B cell (primary cell): ENCODE measurements at regions not wholly inside any gene's neighbourhood (a gene's known extent, or its start where the extent isn't known, plus 50 kb on each side); places are given as distances from the start of the nearest gene placed in this dataset.
"Not testable (repeated sequence)": the region's sequence is repeated elsewhere in the genome, so short reads cannot be mapped to it uniquely, and the experiment has no call there.

Experiments used
- ATAC-seq: fragments of 200-7000 bp; cut with Tn5 transposase; one replicate; pipeline ENCODE4 v1.10.0; 2021; ENCODE audit warnings: low read depth, mild to moderate bottlenecking, moderate number of reproducible peaks, moderate library complexity
- CTCF ChIA-PET: fragments of 350-600 bp; sonication (Branson Sonifier 250); formaldehyde crosslinking; loops from one replicate; lab custom pipeline; 2021; ENCODE audit warnings: antibody characterized with exemption, inconsistent platforms; lab: Charles Lee
- POLR2A ChIA-PET: fragments of 350-600 bp; sonication (Branson Sonifier 250); formaldehyde crosslinking; loops from one replicate; lab custom pipeline; 2021; ENCODE audit warnings: antibody characterized with exemption; lab: Charles Lee
- DNase-seq: peaks from one replicate; pipeline ENCODE4 v3.0.0; 2013
- H2AFZ ChIP-seq: 2 replicates; pipeline ENCODE4 v1.6.1; 2012; ENCODE audit warnings: mild to moderate bottlenecking, low read depth, low read length; ENCODE audit not compliant: insufficient read depth, poor library complexity, severe bottlenecking
- H3K27ac ChIP-seq, 2 donors: 1 replicate in 1 of 2; 2 replicates in 1 of 2; pipeline ENCODE4 v1.5.1; 2012 to 2013; ENCODE audit warnings: low read length in 2 of 2, mild to moderate bottlenecking in 2 of 2, moderate library complexity in 1 of 2
- H3K27me3 ChIP-seq, 4 experiments: fragments of 200-600 bp in 1 of 4; sonication (generic) in 1 of 4; replicated peaks in 1 of 4; 1 replicate in 2 of 4; 2 replicates in 2 of 4; pipeline versions ENCODE4 v1.6.1 to v1.7.0; 2013 to 2016; ENCODE audit warnings: low read length in 3 of 4, mild to moderate bottlenecking in 2 of 4, mixed read lengths in 1 of 4, moderate library complexity in 1 of 4; ENCODE audit not compliant: insufficient read depth in 4 of 4, control insufficient read depth in 3 of 4; ENCODE audit errors: control extremely low read depth in 1 of 4
- H3K36me3 ChIP-seq, 2 experiments: replicated peaks in 1 of 2; 1 replicate in 1 of 2; 2 replicates in 1 of 2; pipeline versions ENCODE4 v1.6.1 to v1.7.1; 2013; ENCODE audit warnings: low read length in 1 of 2; ENCODE audit not compliant: insufficient read depth in 2 of 2, control insufficient read depth in 1 of 2; ENCODE audit errors: control extremely low read depth in 1 of 2, extremely low read depth in 1 of 2
- H3K4me1 ChIP-seq, 2 donors: fragments of 200-600 bp in 1 of 2; sonication (generic) in 1 of 2; 1 replicate in 1 of 2; 2 replicates in 1 of 2; pipeline versions ENCODE4 v1.5.1 to v1.6.1; 2013 to 2017; ENCODE audit warnings: low read length in 2 of 2; ENCODE audit not compliant: control insufficient read depth in 2 of 2, insufficient read depth in 2 of 2
- H3K4me2 ChIP-seq: replicated peaks from 2 replicates; pipeline ENCODE3; 2012; ENCODE audit warnings: mild to moderate bottlenecking, low read depth, low read length; ENCODE audit not compliant: poor library complexity, severe bottlenecking
- H3K4me3 ChIP-seq, 5 experiments: fragments of 200-600 bp in 1 of 5; sonication (generic) in 1 of 5; 1 replicate in 3 of 5; 2 replicates in 2 of 5; pipeline versions ENCODE4 v1.5.1 to v1.7.0; 2011 to 2016; ENCODE audit warnings: low read length in 4 of 5, mild to moderate bottlenecking in 4 of 5, low read depth in 2 of 5, control low read depth in 1 of 5, moderate library complexity in 1 of 5; ENCODE audit not compliant: insufficient read depth in 1 of 5; ENCODE audit errors: control extremely low read depth in 1 of 5, extremely low read depth in 1 of 5
- H3K79me2 ChIP-seq: fragments of 200-600 bp; sonication (generic); one replicate; pipeline ENCODE4 v1.6.0; 2016; ENCODE audit warnings: low read length; ENCODE audit not compliant: control insufficient read depth, insufficient read depth
- H3K9ac ChIP-seq: fragments of 200-600 bp; sonication (generic); 2 replicates; pipeline ENCODE4 v1.6.1; 2017; ENCODE audit warnings: mild to moderate bottlenecking, low read length, moderate library complexity
- H3K9me3 ChIP-seq, 3 donors: one replicate each; pipeline versions ENCODE4 v1.6.1 to v1.7.1; 2013; ENCODE audit warnings: low read length in 2 of 3; ENCODE audit not compliant: control insufficient read depth in 2 of 3, insufficient read depth in 1 of 3; ENCODE audit errors: control extremely low read depth in 1 of 3
- H4K20me1 ChIP-seq: 2 replicates; pipeline ENCODE4 v1.6.0; 2012; ENCODE audit warnings: mild to moderate bottlenecking, low read length; ENCODE audit not compliant: insufficient read depth, control insufficient read depth, poor library complexity, severe bottlenecking
- H3K27ac Mint-ChIP-seq: one replicate; pipeline ENCODE4 v1.8.0; 2021; ENCODE audit warnings: mixed read lengths
- H3K27me3 Mint-ChIP-seq: one replicate; pipeline ENCODE4 v1.8.0; 2021; ENCODE audit warnings: mixed read lengths
- H3K4me1 Mint-ChIP-seq: one replicate; pipeline ENCODE4 v1.8.0; 2021; ENCODE audit warnings: mixed read lengths
- H3K4me3 Mint-ChIP-seq: one replicate; pipeline ENCODE4 v1.8.0; 2021; ENCODE audit warnings: mixed read lengths
- H3K9me3 Mint-ChIP-seq: one replicate; pipeline ENCODE4 v1.8.0; 2022; ENCODE audit warnings: mixed read lengths; ENCODE audit not compliant: insufficient read depth
- EZH2 ChIP-seq: IDR thresholded peaks from 2 replicates; pipeline ENCODE4 v1.6.1; 2012; ENCODE audit warnings: borderline replicate concordance, low read depth, mild to moderate bottlenecking, moderate library complexity, low read length; ENCODE audit not compliant: insufficient read depth, poor library complexity, severe bottlenecking
- WGBS: methylation state at CpG from one replicate; pipeline ENCODE4 v1.1.5; 2013; ENCODE audit warnings: missing lambda C conversion rate; ENCODE audit not compliant: insufficient coverage; 5-methylcytosine and 5-hydroxymethylcytosine counted together
- intact Hi-C: fragments of 100-400 bp; cut with micrococcal nuclease; formaldehyde crosslinking; loops from one replicate; pipeline ENCODE4 v1.10.0; 2022
- TF ChIP-seq, protein P1 (sequence below): fragments of 200-600 bp; IDR thresholded peaks from one replicate; pipeline ENCODE4 v1.8.0; 2022; ENCODE audit warnings: antibody characterized with exemption, mild to moderate bottlenecking

DNA sequence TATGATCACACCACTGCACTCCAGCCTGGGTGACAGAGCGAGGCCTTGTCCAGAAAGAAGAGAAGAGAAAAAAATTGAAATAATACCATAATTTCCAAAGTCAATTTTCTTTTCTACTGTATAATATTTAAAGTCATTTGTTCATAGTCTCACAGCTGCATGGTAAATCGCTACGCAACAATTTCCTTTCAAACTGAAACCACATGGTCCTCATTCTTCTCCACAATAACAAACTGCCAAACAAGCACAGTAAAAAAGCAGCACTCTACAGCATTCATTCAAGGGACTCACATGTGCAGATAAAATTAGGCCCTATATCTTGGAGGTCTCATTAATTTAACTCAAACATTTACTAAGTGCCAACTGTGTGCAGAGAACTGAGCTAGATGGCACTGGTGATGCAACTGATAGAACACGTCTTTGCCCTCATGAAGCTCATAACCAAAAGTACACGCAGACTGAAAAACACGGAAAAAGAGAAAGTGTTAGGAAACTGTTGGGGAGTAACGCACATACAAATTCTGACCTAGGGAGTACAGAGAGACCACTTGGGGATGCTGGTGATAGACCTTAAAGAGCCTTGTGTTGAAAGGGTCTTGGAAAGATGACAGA is 68.4 kb upstream of the SRRM3 start:
- peak overlapping the region; percentile 69 for H2AFZ ChIP-seq
- H4K20me1 ChIP-seq = no peaks in the 10 kb centered on the region
- no peaks in the 10 kb centered on the region for H3K9me3 ChIP-seq
- ATAC-seq (no peak), DNase-seq (no peak)
- H3K36me3 ChIP-seq = no peaks in the 10 kb centered on the region
- Mint-ChIP-seq H3K4me1 (peaks cover 8% of the 10 kb centered on the region), H3K27ac (peak overlapping the region; percentile 1), H3K4me3 (peak overlapping the region; percentile 68), H3K27me3 (peaks cover 60% of the 10 kb centered on the region), H3K9me3 (no peaks in the 10 kb centered on the region)
- ChIA-PET POLR2A (no interaction called here), CTCF (no interaction called here)
- TF ChIP-seq, protein P1, sequence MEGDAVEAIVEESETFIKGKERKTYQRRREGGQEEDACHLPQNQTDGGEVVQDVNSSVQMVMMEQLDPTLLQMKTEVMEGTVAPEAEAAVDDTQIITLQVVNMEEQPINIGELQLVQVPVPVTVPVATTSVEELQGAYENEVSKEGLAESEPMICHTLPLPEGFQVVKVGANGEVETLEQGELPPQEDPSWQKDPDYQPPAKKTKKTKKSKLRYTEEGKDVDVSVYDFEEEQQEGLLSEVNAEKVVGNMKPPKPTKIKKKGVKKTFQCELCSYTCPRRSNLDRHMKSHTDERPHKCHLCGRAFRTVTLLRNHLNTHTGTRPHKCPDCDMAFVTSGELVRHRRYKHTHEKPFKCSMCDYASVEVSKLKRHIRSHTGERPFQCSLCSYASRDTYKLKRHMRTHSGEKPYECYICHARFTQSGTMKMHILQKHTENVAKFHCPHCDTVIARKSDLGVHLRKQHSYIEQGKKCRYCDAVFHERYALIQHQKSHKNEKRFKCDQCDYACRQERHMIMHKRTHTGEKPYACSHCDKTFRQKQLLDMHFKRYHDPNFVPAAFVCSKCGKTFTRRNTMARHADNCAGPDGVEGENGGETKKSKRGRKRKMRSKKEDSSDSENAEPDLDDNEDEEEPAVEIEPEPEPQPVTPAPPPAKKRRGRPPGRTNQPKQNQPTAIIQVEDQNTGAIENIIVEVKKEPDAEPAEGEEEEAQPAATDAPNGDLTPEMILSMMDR = no peak
- TF ChIP-seq EZH2 = no peak
- H3K9ac ChIP-seq = no peak overlapping the region
- intact Hi-C loops = no loop called here
- H3K27me3 ChIP-seq = no peaks in the 10 kb centered on the region
- H3K4me2 ChIP-seq = peak overlapping the region; percentile 25
- H3K4me3 ChIP-seq = no peak overlapping the region
- 49% methylated on average over 3 of the region's 7 CpGs for WGBS
- peaks cover 0 to 6% of the 10 kb centered on the region in 2 donors for H3K4me1 ChIP-seq
- no peaks in the 10 kb centered on the region for H3K79me2 ChIP-seq
- H3K27ac ChIP-seq = no peak overlapping the region

DNA sequence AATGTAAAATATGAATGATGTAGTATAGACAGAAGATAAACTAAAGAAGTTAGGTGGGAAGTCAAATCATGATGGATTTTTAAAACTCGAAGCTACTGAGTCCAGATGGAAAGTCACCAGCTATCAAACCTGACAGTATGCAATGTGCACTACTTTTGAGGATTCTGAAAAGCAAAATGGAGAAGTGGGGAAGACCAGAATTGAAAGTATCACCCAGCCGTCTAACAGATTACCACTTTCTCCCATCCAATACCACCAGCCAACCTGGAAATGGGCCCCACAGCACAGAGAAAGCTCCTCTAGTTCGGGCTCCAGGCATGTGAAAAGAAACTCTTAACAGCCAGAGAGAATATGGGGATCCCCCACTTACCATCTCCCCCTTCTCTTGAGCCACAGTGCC is 67.9 kb upstream of the SRRM3 start:
- Mint-ChIP-seq H3K4me1 (peaks cover 8% of the 10 kb centered on the region), H3K9me3 (no peaks in the 10 kb centered on the region), H3K27me3 (peaks cover 62% of the 10 kb centered on the region), H3K4me3 (peak overlapping the region; percentile 68), H3K27ac (no peak overlapping the region)
- H3K9ac ChIP-seq = no peak overlapping the region
- H3K9me3 ChIP-seq = no peaks in the 10 kb centered on the region
- H3K27ac ChIP-seq = no peak overlapping the region
- H3K27me3 ChIP-seq = no peaks in the 10 kb centered on the region
- TF ChIP-seq EZH2 = no peak
- no peak for ATAC-seq
- H2AFZ ChIP-seq = peak overlapping the region; percentile 69
- ChIA-PET CTCF (no interaction called here), POLR2A (no interaction called here)
- intact Hi-C loops = no loop called here
- H3K4me3 ChIP-seq = no peak overlapping the region
- DNase-seq = no peak
- H3K79me2 ChIP-seq = no peaks in the 10 kb centered on the region
- H3K4me2 ChIP-seq = peak overlapping the region; percentile 25
- no CpG with 5 or more reads among the region's 3 CpGs for WGBS
- no peaks in the 10 kb centered on the region for H3K36me3 ChIP-seq
- peaks cover 0 to 6% of the 10 kb centered on the region in 2 donors for H3K4me1 ChIP-seq
- H4K20me1 ChIP-seq = no peaks in the 10 kb centered on the region

DNA sequence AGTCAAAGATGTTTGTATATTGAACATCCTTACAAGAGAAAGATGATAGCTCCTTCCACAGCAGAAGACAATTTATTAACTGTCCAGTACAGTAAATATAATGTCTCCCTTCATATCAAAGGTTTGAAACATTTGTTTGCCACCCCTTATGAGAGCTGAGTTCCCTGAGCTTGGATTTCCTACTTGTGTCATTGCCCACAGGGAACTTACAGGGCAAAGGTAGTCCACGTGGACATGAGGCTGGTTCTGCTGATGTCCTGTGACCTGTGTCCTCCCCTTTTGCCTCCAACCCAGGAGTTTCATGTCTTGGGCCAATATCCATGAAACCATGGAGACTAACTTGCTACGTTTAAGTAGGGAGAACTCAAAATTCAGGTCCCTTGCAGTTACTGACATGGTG is 66.4 kb upstream of the SRRM3 start:
- H3K27ac ChIP-seq, H3K36me3 ChIP-seq, H3K4me3 Mint-ChIP-seq, intact Hi-C loops, H2AFZ ChIP-seq, H3K9me3 Mint-ChIP-seq, H3K9me3 ChIP-seq, H3K9ac ChIP-seq, ATAC-seq, H3K79me2 ChIP-seq, POLR2A ChIA-PET, H3K4me2 ChIP-seq, H3K27ac Mint-ChIP-seq, H3K27me3 ChIP-seq, H3K4me1 Mint-ChIP-seq, H3K4me1 ChIP-seq, H4K20me1 ChIP-seq, CTCF ChIA-PET, H3K4me3 ChIP-seq, DNase-seq: not testable (repeated sequence)
- WGBS = no CpG with 5 or more reads among the region's 2 CpGs
- H3K27me3 Mint-ChIP-seq = peaks cover 50% of the 10 kb centered on the region
